HG02610 (cell line): ENCODE measurements at regions not wholly inside any gene's neighbourhood (a gene's known extent, or its start where the extent isn't known, plus 50 kb on each side); places are given as distances from the start of the nearest gene placed in this dataset.
"Not testable (repeated sequence)": the region's sequence is repeated elsewhere in the genome, so short reads cannot be mapped to it uniquely, and the experiment has no call there.

Experiments used
- ATAC-seq: cut with Tn5 transposase; IDR thresholded peaks from one replicate; pipeline ENCODE4 v1.9.1; 2021; ENCODE audit warnings: mild to moderate bottlenecking, moderate library complexity; ENCODE audit not compliant: unreplicated experiment

- no peak for ATAC-seq
Observed at GRCh38 chr11:29095821-29096220, 921.0 kb downstream of the KCNA4 start.

GRCh38 chr11:29093416-29094120 is 923.3 kb downstream of the KCNA4 start:
- ATAC-seq = no peak

- no peak for ATAC-seq
Observed at GRCh38 chr11:29087200-29087812, 929.5 kb downstream of the KCNA4 start.

GRCh38 chr11:29075726-29076125 is 941.1 kb downstream of the KCNA4 start:
- no peak for ATAC-seq

- no peak for ATAC-seq
Observed at GRCh38 chr11:29063630-29064361, 953.0 kb downstream of the KCNA4 start.

GRCh38 chr11:29061452-29061851 is 953.3 kb downstream of the METTL15 start:
- ATAC-seq = no peak

GRCh38 chr11:29056487-29056886 is 948.3 kb downstream of the METTL15 start:
- ATAC-seq = not testable (repeated sequence)

- ATAC-seq = peak; percentile 58
Observed at GRCh38 chr11:29051935-29052334, 943.7 kb downstream of the METTL15 start.

GRCh38 chr11:29050962-29051361 is 942.8 kb downstream of the METTL15 start:
- ATAC-seq = not testable (repeated sequence)

GRCh38 chr11:29040489-29040888 is 932.3 kb downstream of the METTL15 start:
- ATAC-seq = no peak

- ATAC-seq = no peak
Observed at GRCh38 chr11:29032384-29033149, 924.4 kb downstream of the METTL15 start.

- ATAC-seq = no peak
Observed at GRCh38 chr11:29029452-29029851, 921.3 kb downstream of the METTL15 start.

- ATAC-seq = no peak
Observed at GRCh38 chr11:29027436-29027835, 919.2 kb downstream of the METTL15 start.

GRCh38 chr11:29026286-29026685 is 918.1 kb downstream of the METTL15 start:
- no peak for ATAC-seq

- ATAC-seq = no peak
Observed at GRCh38 chr11:29025001-29025400, 916.8 kb downstream of the METTL15 start.

GRCh38 chr11:29024386-29024785 is 916.2 kb downstream of the METTL15 start:
- ATAC-seq = no peak

GRCh38 chr11:29023761-29024160 is 915.6 kb downstream of the METTL15 start:
- no peak for ATAC-seq

GRCh38 chr11:29022676-29023075 is 914.5 kb downstream of the METTL15 start:
- no peak for ATAC-seq

GRCh38 chr11:29019960-29020683 is 911.9 kb downstream of the METTL15 start:
- no peak for ATAC-seq

GRCh38 chr11:29018631-29019030 is 910.4 kb downstream of the METTL15 start:
- no peak for ATAC-seq

- no peak for ATAC-seq
Observed at GRCh38 chr11:29017941-29018340, 909.8 kb downstream of the METTL15 start.
